HUES48 (cell line): ENCODE measurements at regions not wholly inside any gene's neighbourhood (a gene's known extent, or its start where the extent isn't known, plus 50 kb on each side); places are given as distances from the start of the nearest gene placed in this dataset.

Experiments
- H3K27ac ChIP-seq: one replicate; pipeline ENCODE4 v1.7.0; 2013; ENCODE audit warnings: low read depth, low read length, inconsistent platforms
- H3K27me3 ChIP-seq: 2 replicates; pipeline ENCODE4 v1.6.1; 2013; ENCODE audit warnings: mild to moderate bottlenecking, low read length; ENCODE audit not compliant: control insufficient read depth, insufficient read depth
- H3K36me3 ChIP-seq: 2 replicates; pipeline ENCODE4 v1.6.1; 2013; ENCODE audit warnings: low read length; ENCODE audit not compliant: control insufficient read depth, insufficient read depth
- H3K4me1 ChIP-seq: 2 replicates; pipeline ENCODE4 v1.6.1; 2013; ENCODE audit warnings: mild to moderate bottlenecking, low read length; ENCODE audit not compliant: control insufficient read depth, insufficient read depth
- H3K4me3 ChIP-seq: 2 replicates; pipeline ENCODE4 v1.5.1; 2013; ENCODE audit warnings: mild to moderate bottlenecking, low read depth, low read length
- H3K9ac ChIP-seq: 2 replicates; pipeline ENCODE4 v1.6.1; 2013; ENCODE audit warnings: mild to moderate bottlenecking, low read depth, low read length, moderate library complexity
- H3K9me3 ChIP-seq: 2 replicates; pipeline ENCODE4 v1.6.1; 2013; ENCODE audit warnings: low read length; ENCODE audit not compliant: control insufficient read depth, insufficient read depth

DNA sequence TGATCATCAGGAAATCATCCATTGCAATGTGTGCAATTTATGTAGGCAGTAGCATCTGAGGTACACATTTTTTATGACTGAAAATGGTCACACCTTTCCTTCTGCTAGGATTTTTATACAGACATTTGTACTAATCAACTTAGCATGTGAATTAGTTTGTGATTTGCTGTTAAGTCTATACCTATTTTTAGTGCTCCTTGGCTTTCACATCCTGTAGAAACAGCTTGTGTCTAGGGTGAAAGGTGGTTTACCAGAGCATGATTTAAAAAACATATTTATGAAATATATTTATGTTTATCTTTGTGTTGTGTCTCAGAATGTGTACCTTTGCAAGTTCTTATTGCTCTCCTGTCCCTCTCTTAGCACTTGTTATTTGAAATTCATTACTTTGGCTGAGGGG is 916.0 kb downstream of the TECRL start:
- Histone ChIP-seq H3K27ac (no peak overlapping the region), H3K36me3 (no peaks in the 10 kb centered on the region), H3K27me3 (no peaks in the 10 kb centered on the region), H3K4me1 (no peaks in the 10 kb centered on the region; the same call in 1 of the 2 replicates), H3K9me3 (no peaks in the 10 kb centered on the region), H3K4me3 (no peak overlapping the region), H3K9ac (no peak overlapping the region)

DNA sequence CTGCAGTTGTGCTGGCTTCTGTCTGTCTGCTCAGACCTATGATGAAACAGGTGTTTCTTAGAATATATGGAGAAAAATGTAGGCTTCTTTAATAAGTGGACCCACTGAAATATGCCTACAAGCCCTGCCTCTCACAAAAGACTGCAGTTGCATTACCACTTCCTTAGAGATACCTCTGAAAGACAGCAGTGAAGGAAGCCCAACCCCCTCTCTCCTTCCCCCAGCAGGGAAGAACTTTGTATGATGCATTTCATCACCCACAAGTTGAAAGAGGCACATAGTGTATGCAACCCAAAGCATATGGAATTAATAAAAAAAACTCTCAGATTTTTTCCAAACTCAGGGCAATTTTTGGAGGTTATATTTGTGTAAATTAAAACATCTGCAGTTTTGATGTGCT is 916.7 kb downstream of the TECRL start:
- H3K9ac ChIP-seq = no peak overlapping the region

DNA sequence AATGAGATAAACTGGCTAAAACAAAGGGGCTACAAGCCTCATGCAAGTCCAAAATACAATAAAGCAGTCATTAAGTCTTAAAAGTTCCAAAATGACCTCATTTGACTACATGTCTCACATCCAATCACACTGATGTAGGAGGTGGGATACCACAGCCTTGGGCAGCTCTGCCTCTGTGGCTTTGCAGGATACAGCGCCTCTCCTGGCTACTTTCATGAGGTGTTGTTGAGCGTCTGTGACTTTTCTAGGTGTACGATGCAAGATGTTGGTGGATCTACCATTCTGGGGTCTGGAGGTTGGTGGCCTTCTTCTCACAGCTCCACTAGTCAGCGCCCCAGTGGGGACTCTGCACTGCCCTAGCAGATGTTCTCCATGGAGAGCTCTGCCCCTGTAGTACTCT is 944.9 kb downstream of the TECRL start:
- no peaks in the 10 kb centered on the region for H3K36me3 ChIP-seq
- H3K9ac ChIP-seq = no peak overlapping the region
- H3K4me3 ChIP-seq = no peak overlapping the region
- H3K27ac ChIP-seq = no peak overlapping the region
- no peaks in the 10 kb centered on the region for H3K27me3 ChIP-seq
- H3K4me1 ChIP-seq = no peaks in the 10 kb centered on the region
- no peaks in the 10 kb centered on the region; the same call in 1 of the 2 replicates for H3K9me3 ChIP-seq

More for the DNA sequence above, 916.7 kb downstream of the TECRL start:
- no peaks in the 10 kb centered on the region for H3K27me3 ChIP-seq
- H3K27ac ChIP-seq = no peak overlapping the region
- H3K9me3 ChIP-seq = no peaks in the 10 kb centered on the region
- H3K4me3 ChIP-seq = no peak overlapping the region
- no peaks in the 10 kb centered on the region for H3K36me3 ChIP-seq
- H3K4me1 ChIP-seq = no peaks in the 10 kb centered on the region; the same call in 1 of the 2 replicates

DNA sequence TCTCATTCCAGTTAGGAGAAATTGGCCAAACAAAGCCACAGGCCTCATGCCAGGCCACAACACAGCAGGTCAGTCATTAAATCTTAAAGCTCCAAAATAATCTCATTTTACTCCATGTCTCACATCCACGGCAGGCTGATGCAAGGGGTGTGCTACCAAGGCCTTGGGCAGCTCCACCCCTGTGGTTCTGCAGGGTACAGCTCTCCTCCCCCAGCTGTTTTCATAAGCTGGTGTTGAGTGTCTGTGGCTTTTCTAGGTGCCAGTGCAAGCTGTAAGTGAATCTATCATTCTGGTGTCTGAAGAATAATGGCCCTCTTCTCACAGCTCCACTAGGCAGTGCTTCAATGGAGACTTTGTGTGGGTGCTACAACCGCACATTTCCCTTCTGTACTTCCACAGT is 949.2 kb downstream of the TECRL start:
- Histone ChIP-seq H3K27ac (no peak overlapping the region), H3K9ac (no peak overlapping the region), H3K36me3 (no peaks in the 10 kb centered on the region), H3K27me3 (no peaks in the 10 kb centered on the region), H3K9me3 (no peaks in the 10 kb centered on the region), H3K4me1 (no peaks in the 10 kb centered on the region), H3K4me3 (no peak overlapping the region)

DNA sequence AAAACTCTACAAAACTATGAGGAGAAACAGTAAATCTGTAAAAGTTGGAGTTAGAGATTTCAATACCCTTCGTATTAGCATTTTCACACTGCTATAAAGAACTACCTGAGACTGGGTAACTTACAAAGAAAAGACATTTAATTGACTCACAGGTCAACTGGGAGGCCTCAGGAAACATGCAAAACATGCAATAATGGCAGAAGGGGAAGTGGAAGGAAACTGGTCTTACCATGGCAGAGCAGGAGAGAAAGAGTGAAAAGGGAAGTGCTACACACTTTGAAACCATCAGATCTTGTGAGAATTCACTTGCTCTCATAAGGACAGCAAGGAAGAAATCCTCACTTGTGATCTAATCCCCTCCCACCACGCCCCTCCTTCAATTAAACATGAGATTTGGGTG is 949.9 kb downstream of the TECRL start:
- H3K36me3 ChIP-seq = no peaks in the 10 kb centered on the region
- no peak overlapping the region for H3K27ac ChIP-seq
- no peaks in the 10 kb centered on the region for H3K27me3 ChIP-seq
- no peak overlapping the region for H3K9ac ChIP-seq
- no peaks in the 10 kb centered on the region for H3K4me1 ChIP-seq
- no peaks in the 10 kb centered on the region for H3K9me3 ChIP-seq
- no peak overlapping the region for H3K4me3 ChIP-seq

DNA sequence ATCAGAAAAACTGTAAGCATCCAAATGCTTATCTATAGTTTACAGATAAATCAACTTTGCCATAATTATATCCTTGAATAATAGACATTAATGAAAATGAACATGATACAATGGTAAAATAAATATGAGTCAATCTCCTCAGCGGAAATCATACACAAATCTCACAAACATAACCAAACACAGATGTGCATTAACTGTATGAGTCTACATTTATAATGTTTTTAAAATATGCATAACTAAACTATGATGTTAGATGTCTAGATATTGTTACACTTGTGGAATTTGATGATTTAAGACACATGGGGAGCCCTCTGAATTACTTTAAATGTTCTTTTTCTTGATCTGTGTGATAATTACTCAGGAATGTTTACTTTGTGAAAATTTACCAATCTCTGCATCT is 951.2 kb downstream of the TECRL start:
- H3K27me3 ChIP-seq = no peaks in the 10 kb centered on the region
- H3K27ac ChIP-seq = no peak overlapping the region
- H3K4me1 ChIP-seq = no peaks in the 10 kb centered on the region
- no peak overlapping the region for H3K9ac ChIP-seq
- H3K36me3 ChIP-seq = no peaks in the 10 kb centered on the region
- H3K4me3 ChIP-seq = no peak overlapping the region
- H3K9me3 ChIP-seq = no peaks in the 10 kb centered on the region

DNA sequence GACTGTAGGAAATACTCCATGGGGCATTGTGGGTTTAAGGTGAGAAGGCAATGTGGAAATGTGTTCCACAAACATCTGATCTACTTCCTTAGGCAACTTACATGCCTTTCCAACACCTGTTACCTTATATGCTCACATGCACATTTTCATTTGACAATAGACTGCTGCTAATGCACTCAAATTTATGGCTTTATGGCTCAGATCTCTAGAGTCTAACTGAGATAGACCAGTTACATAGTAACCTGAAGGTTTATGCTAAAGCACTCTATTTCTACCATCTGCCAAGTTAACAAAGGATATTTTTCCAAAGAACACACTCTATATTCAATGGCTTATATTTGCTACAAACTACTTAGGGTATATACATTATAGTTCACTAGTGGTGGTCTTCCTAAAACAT is 969.0 kb downstream of the TECRL start:
- Histone ChIP-seq H3K9me3 (no peaks in the 10 kb centered on the region), H3K4me3 (no peak overlapping the region), H3K9ac (no peak overlapping the region), H3K27ac (no peak overlapping the region), H3K4me1 (no peaks in the 10 kb centered on the region), H3K27me3 (no peaks in the 10 kb centered on the region), H3K36me3 (no peaks in the 10 kb centered on the region)

DNA sequence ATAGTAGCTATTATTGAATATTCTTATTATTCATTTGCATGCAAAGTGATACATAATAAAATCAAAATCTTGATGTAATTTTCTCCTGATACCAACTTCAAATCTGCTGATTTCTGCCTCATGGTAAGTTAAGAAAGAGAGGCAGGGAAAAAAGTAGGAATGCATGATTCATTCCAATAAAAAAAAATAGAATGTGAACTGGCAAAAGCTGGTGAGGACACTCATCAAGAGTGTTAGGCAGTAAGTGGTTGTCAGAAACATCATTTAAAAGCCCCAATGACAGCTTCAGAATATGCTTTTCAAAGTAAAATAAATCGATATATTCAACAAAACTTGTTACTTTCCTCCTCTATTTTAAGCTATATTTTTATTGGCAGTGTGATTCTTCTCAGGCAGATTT is 979.1 kb downstream of the TECRL start:
- Histone ChIP-seq H3K27me3 (no peaks in the 10 kb centered on the region), H3K27ac (no peak overlapping the region), H3K36me3 (no peaks in the 10 kb centered on the region), H3K4me3 (no peak overlapping the region), H3K9ac (no peak overlapping the region), H3K4me1 (no peaks in the 10 kb centered on the region), H3K9me3 (no peaks in the 10 kb centered on the region)

DNA sequence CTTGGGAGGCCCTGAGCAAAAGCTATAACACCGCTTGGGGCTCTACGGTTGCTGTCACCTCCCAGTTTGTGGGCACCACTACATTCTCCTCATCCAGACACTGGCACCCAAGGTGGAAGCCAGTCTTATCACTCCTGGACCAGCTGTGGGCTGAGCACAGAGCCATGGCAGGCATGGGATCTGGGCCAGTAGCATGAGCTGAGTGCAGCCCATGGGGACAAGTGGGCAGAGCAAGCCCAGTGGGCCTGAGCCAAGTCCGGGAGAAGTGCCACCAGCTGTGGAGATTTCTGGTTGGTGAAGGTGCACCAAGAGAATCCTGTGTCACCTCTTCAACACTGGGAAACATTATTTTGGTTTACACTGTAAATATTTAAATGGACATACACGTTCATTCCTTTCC is 1013.0 kb downstream of the TECRL start:
- H3K4me1 ChIP-seq = no peaks in the 10 kb centered on the region
- H3K4me3 ChIP-seq = no peak overlapping the region
- H3K27me3 ChIP-seq = no peaks in the 10 kb centered on the region
- peaks cover 10% of the 10 kb centered on the region for H3K9me3 ChIP-seq
- H3K36me3 ChIP-seq = no peaks in the 10 kb centered on the region
- H3K9ac ChIP-seq = no peak overlapping the region
- no peak overlapping the region for H3K27ac ChIP-seq

DNA sequence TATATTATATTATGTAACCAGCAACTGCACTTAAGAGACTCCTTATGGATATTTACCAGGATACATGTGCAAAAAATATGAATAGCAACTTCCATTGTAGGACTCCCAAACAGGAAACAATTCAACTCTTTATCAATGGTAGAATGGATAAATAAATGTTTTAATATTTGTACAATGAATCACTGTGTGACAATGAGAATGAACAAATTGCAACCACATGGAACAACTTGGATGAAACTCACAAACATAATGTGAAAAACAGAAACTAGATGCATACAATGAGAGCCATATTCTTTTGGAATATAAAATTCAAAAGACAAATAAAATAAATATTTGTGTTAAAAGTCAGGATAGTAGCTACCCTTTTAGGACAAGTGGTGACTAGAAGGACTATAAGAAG is 1015.7 kb downstream of the TECRL start:
- Histone ChIP-seq H3K9me3 (peaks cover 10% of the 10 kb centered on the region), H3K9ac (no peak overlapping the region), H3K27ac (no peak overlapping the region), H3K27me3 (no peaks in the 10 kb centered on the region), H3K4me3 (no peak overlapping the region), H3K36me3 (no peaks in the 10 kb centered on the region), H3K4me1 (no peaks in the 10 kb centered on the region)

DNA sequence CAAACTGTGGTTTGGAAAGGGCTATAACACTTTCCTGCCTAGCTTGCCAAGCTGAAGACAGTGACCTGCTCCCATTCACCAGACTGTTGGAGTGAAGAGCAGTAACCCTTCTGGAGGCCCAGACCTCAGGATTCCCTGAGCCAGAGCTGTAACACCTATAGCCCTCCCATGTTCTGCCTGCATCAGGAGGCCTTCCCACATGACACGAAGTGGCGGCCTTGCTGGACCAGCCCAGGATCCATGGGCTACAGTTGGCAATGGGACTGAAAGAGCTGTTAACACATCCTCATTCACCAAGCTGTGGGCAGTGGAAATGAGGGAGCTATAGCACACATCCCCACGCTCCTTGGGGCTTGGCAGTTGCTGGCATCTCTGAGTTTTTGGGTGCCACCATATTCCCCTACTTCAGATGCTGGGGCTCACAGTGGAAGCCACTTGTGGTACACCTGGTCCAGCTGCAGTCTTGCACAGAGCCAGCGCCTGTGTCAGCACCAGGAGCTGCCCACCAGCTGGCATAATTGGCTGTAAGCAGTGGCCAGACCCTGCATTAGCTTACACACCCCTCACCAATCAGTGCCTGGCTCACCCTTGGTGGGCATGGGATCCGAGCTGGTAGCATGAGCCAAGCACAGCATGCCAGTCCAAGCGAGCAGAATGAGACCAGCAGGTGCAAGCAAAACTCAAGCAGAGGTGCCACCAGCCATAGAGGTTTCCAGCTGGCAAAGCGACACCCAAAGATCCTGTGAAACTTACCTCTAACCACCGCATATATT is 1029.3 kb downstream of the TECRL start:
- Histone ChIP-seq H3K9ac (no peak overlapping the region), H3K36me3 (no peaks in the 10 kb centered on the region), H3K27me3 (no peaks in the 10 kb centered on the region), H3K4me3 (no peak overlapping the region), H3K27ac (no peak overlapping the region), H3K4me1 (no peaks in the 10 kb centered on the region), H3K9me3 (no peaks in the 10 kb centered on the region; the same call in 1 of the 2 replicates)
